ENCODE measurements at regions not wholly inside any gene's neighbourhood (a gene's known extent, or its start where the extent isn't known, plus 50 kb on each side); places are given as distances from the start of the nearest gene placed in this dataset.

GRCh38 chr13:44096901-44097300 is 217.2 kb downstream of the LACC1 start:
- H3K9me2 ChIP-seq (ENCODE audit: insufficient read depth), result 0 out of 2 replicates have a peak, but pooled peaks cover 16% of the 10 kb centered on the region
- Mint-ChIP-seq H3K4me3 (no peak overlapping the region), H3K36me3 (ENCODE audit: low read depth) (0 out of 3 replicates have a peak, but pooled peaks cover 3% of the 10 kb centered on the region), H3K4me1 (no peaks in the 10 kb centered on the region), H3K9me3 (peaks cover 10% of the 10 kb centered on the region), H3K27ac (no peak overlapping the region), H3K27me3 (ENCODE audit: insufficient read depth, low read depth, poor library complexity) (no peaks in the 10 kb centered on the region)
- TF ChIP-seq EZH2 (IDR thresholded peaks at IDR 0.05; ENCODE audit: low read depth, unreplicated experiment) (no peak), STAT1 (IDR thresholded peaks at IDR 0.05; ENCODE audit: unreplicated experiment) (no peak), ZNF331 (CRISPR knock-in tag; IDR thresholded peaks at IDR 0.05; ENCODE audit: low read depth) (no peak), ETS1 (IDR thresholded peaks at IDR 0.05) (no peak), CTCF (conservative IDR thresholded peaks at IDR 0.05; ENCODE audit: low read depth in 2 of 2) (no peak), JUNB (IDR thresholded peaks at IDR 0.05; ENCODE audit: unreplicated experiment) (no peak), ZNF462 (CRISPR knock-in tag; IDR thresholded peaks at IDR 0.05) (no peak), CREB1 (CRISPR knock-in tag; IDR thresholded peaks at IDR 0.05; ENCODE audit: low read depth) (no peak), NANOG (IDR thresholded peaks at IDR 0.05; ENCODE audit: borderline replicate concordance) (no peak), POLR2AphosphoS5 (IDR thresholded peaks at IDR 0.05; ENCODE audit: low read depth) (no peak), EZH2phosphoT487 (IDR thresholded peaks at IDR 0.05; ENCODE audit: unreplicated experiment) (no peak), ZNF114 (CRISPR knock-in tag; IDR thresholded peaks at IDR 0.05) (no peak), REST (IDR thresholded peaks at IDR 0.05; ENCODE audit: unreplicated experiment) (no peak)
- no peak overlapping the region for H3K4me3 ChIP-seq
- 0 out of 2 replicates have a peak, but pooled peaks cover 5% of the 10 kb centered on the region for H3K36me3 ChIP-seq (ENCODE audit: insufficient read depth)
- H2AFZ ChIP-seq, result peak overlapping the region; percentile 30; the same call in 1 of the 2 replicates
- DNase-seq (ENCODE audit: low spot score) (no peak), ATAC-seq (no peak)
- H3K27me3 ChIP-seq (ENCODE audit: insufficient read depth), result no peaks in the 10 kb centered on the region
- H4K20me1 ChIP-seq (replicated peaks; ENCODE audit: insufficient read depth), result no peaks in the 10 kb centered on the region
- H3K27ac ChIP-seq (ENCODE audit: low read depth), result no peak overlapping the region
- no peaks in the 10 kb centered on the region for H3K79me2 ChIP-seq (replicated peaks; ENCODE audit: insufficient read depth)
- H3F3A ChIP-seq (replicated peaks; ENCODE audit: low read depth), result no peaks in the 10 kb centered on the region
- no peak overlapping the region for H3K4me2 ChIP-seq
- no peaks in the 10 kb centered on the region for H3K4me1 ChIP-seq (ENCODE audit: insufficient read depth)
